ENCODE measurements at regions not wholly inside any gene's neighbourhood (a gene's known extent, or its start where the extent isn't known, plus 50 kb on each side); places are given as distances from the start of the nearest gene placed in this dataset.
"Not testable (repeated sequence)": the region's sequence is repeated elsewhere in the genome, so short reads cannot be mapped to it uniquely, and the experiment has no call there.

- POLR2A ChIA-PET, result no interaction called here
Observed at GRCh38 chr15:67931861-67932260, 92.0 kb upstream of the RNU6-1 start.

DNA sequence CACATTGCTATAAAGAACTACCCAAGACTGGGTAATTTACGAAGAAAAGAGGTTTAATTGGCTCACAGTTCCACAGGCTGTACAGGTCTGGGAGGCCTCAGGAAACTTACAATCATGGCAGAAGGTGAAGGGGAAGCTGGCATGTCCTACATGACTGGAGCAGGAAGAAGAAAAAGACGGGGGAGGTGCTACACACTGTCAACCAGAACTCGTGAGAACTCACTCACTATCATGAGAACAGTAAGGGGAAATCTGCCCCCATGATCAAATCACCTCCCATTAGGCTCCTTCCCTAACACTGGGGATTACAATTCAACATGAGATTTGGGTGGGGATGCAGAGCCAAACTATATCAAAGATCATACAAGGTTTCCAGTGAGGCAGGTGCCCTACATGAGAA, 94.3 kb upstream of the RNU6-1 start:
- H2AFZ ChIP-seq (ENCODE audit: low read depth, low read length); H3K36me3 ChIP-seq (ENCODE audit: control insufficient read depth in 2 of 2, extremely low read depth in 1 of 2, insufficient read depth in 2 of 2, low read length in 2 of 2); H4K20me1 ChIP-seq (replicated peaks; ENCODE audit: control insufficient read depth, extremely low read depth, insufficient read depth, low read length); H3K4me1 ChIP-seq (ENCODE audit: control insufficient read depth, extremely low read depth, insufficient read depth, low read length); POLR2A ChIA-PET; H3K9me3 ChIP-seq (replicated peaks; ENCODE audit: control insufficient read depth, insufficient read depth, low read length); DNase-seq (ENCODE audit: low read depth, low spot score); H3K79me2 ChIP-seq (ENCODE audit: control insufficient read depth, insufficient read depth, low read length); H3K4me2 ChIP-seq (ENCODE audit: insufficient read depth, low read length); intact Hi-C loops (cut with micrococcal nuclease); H3K9me1 ChIP-seq (replicated peaks; ENCODE audit: control insufficient read depth, extremely low read depth, insufficient read depth, low read length); BruUV-seq (replicated peaks); H3K27me3 ChIP-seq (ENCODE audit: control insufficient read depth in 2 of 2, insufficient read depth in 2 of 2, low read length in 2 of 2); H3K4me3 ChIP-seq (replicated peaks in 1 of 3; ENCODE audit: insufficient read depth in 1 of 3, low read depth in 1 of 3, low read length in 3 of 3); dilution Hi-C loops (cut with MboI; ENCODE audit: extremely low pct_ligation_motif_present, low sequenced_read_pairs); CTCF ChIA-PET; H3K27ac ChIP-seq (ENCODE audit: insufficient read depth, low read depth, low read length); H3K9ac ChIP-seq (replicated peaks; ENCODE audit: extremely low read depth, insufficient read depth, low read length): not testable (repeated sequence)
- peak; percentile 21 for FAIRE-seq

More at GRCh38 chr15:67931861-67932260, 92.0 kb upstream of the RNU6-1 start:
- Histone ChIP-seq H3K27me3 (ENCODE audit: control insufficient read depth in 2 of 2, insufficient read depth in 2 of 2, low read length in 2 of 2) (peaks cover 6 to 8% of the 10 kb centered on the region in 2 experiments), H3K79me2 (ENCODE audit: control insufficient read depth, insufficient read depth, low read length) (no peaks in the 10 kb centered on the region), H2AFZ (ENCODE audit: low read depth, low read length) (no peak overlapping the region), H3K9me3 (replicated peaks; ENCODE audit: control insufficient read depth, insufficient read depth, low read length) (no peaks in the 10 kb centered on the region), H3K9me1 (replicated peaks; ENCODE audit: control insufficient read depth, extremely low read depth, insufficient read depth, low read length) (no peaks in the 10 kb centered on the region), H3K9ac (replicated peaks; ENCODE audit: extremely low read depth, insufficient read depth, low read length) (no peak overlapping the region), H3K4me2 (ENCODE audit: insufficient read depth, low read length) (no peak overlapping the region), H3K4me3 (replicated peaks in 1 of 3; ENCODE audit: insufficient read depth in 1 of 3, low read depth in 1 of 3, low read length in 3 of 3) (no peak overlapping the region), H3K4me1 (ENCODE audit: control insufficient read depth, extremely low read depth, insufficient read depth, low read length) (no peaks in the 10 kb centered on the region), H4K20me1 (replicated peaks; ENCODE audit: control insufficient read depth, extremely low read depth, insufficient read depth, low read length) (no peaks in the 10 kb centered on the region), H3K27ac (ENCODE audit: insufficient read depth, low read depth, low read length) (no peak overlapping the region), H3K36me3 (ENCODE audit: control insufficient read depth in 2 of 2, extremely low read depth in 1 of 2, insufficient read depth in 2 of 2, low read length in 2 of 2) (no peaks in the 10 kb centered on the region)
- CTCF ChIA-PET, result no interaction called here
- no TSS peak for BruUV-seq (replicated peaks)
- TF ChIP-seq POLR2A (IDR thresholded peaks at IDR 0.05; ENCODE audit: low read depth, low read length) (no peak), POLR2AphosphoS5 (IDR thresholded peaks at IDR 0.05; ENCODE audit: insufficient read depth, low read depth, low read length) (no peak), EZH2 (IDR thresholded peaks at IDR 0.05; ENCODE audit: borderline replicate concordance, low read depth, low read length, severe bottlenecking) (no peak), MYC (IDR thresholded peaks at IDR 0.05; ENCODE audit: low read depth, low read length) (no peak), JUN (IDR thresholded peaks at IDR 0.05; ENCODE audit: borderline replicate concordance, insufficient read depth, insufficient read length, low read depth) (no peak), FOS (IDR thresholded peaks at IDR 0.05; ENCODE audit: borderline replicate concordance, insufficient read depth, low read length) (no peak), GATA2 (IDR thresholded peaks at IDR 0.05; ENCODE audit: insufficient read depth, insufficient read length, low read depth, low read length) (no peak)
- TF ChIP-seq, protein P1, sequence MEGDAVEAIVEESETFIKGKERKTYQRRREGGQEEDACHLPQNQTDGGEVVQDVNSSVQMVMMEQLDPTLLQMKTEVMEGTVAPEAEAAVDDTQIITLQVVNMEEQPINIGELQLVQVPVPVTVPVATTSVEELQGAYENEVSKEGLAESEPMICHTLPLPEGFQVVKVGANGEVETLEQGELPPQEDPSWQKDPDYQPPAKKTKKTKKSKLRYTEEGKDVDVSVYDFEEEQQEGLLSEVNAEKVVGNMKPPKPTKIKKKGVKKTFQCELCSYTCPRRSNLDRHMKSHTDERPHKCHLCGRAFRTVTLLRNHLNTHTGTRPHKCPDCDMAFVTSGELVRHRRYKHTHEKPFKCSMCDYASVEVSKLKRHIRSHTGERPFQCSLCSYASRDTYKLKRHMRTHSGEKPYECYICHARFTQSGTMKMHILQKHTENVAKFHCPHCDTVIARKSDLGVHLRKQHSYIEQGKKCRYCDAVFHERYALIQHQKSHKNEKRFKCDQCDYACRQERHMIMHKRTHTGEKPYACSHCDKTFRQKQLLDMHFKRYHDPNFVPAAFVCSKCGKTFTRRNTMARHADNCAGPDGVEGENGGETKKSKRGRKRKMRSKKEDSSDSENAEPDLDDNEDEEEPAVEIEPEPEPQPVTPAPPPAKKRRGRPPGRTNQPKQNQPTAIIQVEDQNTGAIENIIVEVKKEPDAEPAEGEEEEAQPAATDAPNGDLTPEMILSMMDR (IDR thresholded peaks at IDR 0.05; ENCODE audit: extremely low read depth in 1 of 2, insufficient read depth in 1 of 2, low read depth in 1 of 2, low read length in 2 of 2), result no peak
- TF ChIP-seq, protein P2, sequence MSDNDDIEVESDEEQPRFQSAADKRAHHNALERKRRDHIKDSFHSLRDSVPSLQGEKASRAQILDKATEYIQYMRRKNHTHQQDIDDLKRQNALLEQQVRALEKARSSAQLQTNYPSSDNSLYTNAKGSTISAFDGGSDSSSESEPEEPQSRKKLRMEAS (IDR thresholded peaks at IDR 0.05; ENCODE audit: insufficient read depth, insufficient read length), result no peak
- intact Hi-C loops (cut with micrococcal nuclease) (no loop called here), dilution Hi-C loops (cut with MboI; ENCODE audit: extremely low pct_ligation_motif_present, low sequenced_read_pairs) (no loop called here)
- no peak for DNase-seq (ENCODE audit: low read depth, low spot score)
- no peak for FAIRE-seq
